Lung (tissue), 11 donors: ENCODE measurements at regions not wholly inside any gene's neighbourhood (a gene's known extent, or its start where the extent isn't known, plus 50 kb on each side); places are given as distances from the start of the nearest gene placed in this dataset.

ENCODE experiments used
- ATAC-seq: fragments of 200-7000 bp; cut with Tn5 transposase; one replicate; pipeline ENCODE4 v1.9.1; 2020; ENCODE audit warnings: moderate number of reproducible peaks; ENCODE audit not compliant: insufficient read depth, low FRiP score
- DNase-seq, 3 donors: peaks; one replicate each; pipeline ENCODE4 v3.0.0-alpha.2; 2013 to 2017
- H3K27ac ChIP-seq, 2 donors: one replicate each; pipeline ENCODE4 v1.5.1; 2013; ENCODE audit warnings: mild to moderate bottlenecking in 2 of 2, moderate library complexity in 2 of 2, control low read depth in 1 of 2, inconsistent platforms in 1 of 2, low read depth in 1 of 2, low read length in 1 of 2
- H3K27me3 ChIP-seq, 3 donors: one replicate each; pipeline ENCODE4 v1.5.1; 2013; ENCODE audit warnings: low read length in 2 of 3; ENCODE audit not compliant: control insufficient read depth in 3 of 3, insufficient read depth in 3 of 3
- H3K36me3 ChIP-seq, 4 donors: one replicate each; pipeline ENCODE4 v1.5.1; 2013; ENCODE audit warnings: low read length in 4 of 4, mild to moderate bottlenecking in 1 of 4, moderate library complexity in 1 of 4; ENCODE audit not compliant: control insufficient read depth in 4 of 4, insufficient read depth in 4 of 4
- H3K4me1 ChIP-seq, 5 donors: one replicate each; pipeline ENCODE4 v1.5.1; 2013; ENCODE audit warnings: low read length in 5 of 5, mild to moderate bottlenecking in 2 of 5, moderate library complexity in 1 of 5; ENCODE audit not compliant: control insufficient read depth in 5 of 5, insufficient read depth in 5 of 5
- H3K4me3 ChIP-seq: one replicate; pipeline ENCODE4 v1.5.1; 2013; ENCODE audit warnings: mild to moderate bottlenecking, control low read depth, moderate library complexity
- H3K9ac ChIP-seq, 2 donors: one replicate each; pipeline ENCODE4 v1.5.1; 2013; ENCODE audit warnings: low read length in 2 of 2, control low read depth in 1 of 2; ENCODE audit not compliant: insufficient read depth in 1 of 2
- H3K9me3 ChIP-seq, 4 donors: one replicate each; pipeline ENCODE4 v1.5.1; 2013; ENCODE audit warnings: low read length in 3 of 4, mild to moderate bottlenecking in 1 of 4, moderate library complexity in 1 of 4; ENCODE audit not compliant: control insufficient read depth in 4 of 4, insufficient read depth in 3 of 4
- CTCF ChIP-seq: IDR thresholded peaks from 2 replicates; pipeline ENCODE4 v1.5.1; 2012; ENCODE audit warnings: mild to moderate bottlenecking; ENCODE audit errors: control extremely low read depth, extremely low read depth
- WGBS, 2 donors: extraction: QIAGEN DNeasy Blood & Tissue Kit; methylation state at CpG; one replicate each; pipeline ENCODE4 v1.1.7; 2013; 5-methylcytosine and 5-hydroxymethylcytosine counted together
- donor health status: control.
- donor health status: control.
- donor health status: Bipolar disorder and iron deficiency.
- donor health status: healthy.
- donor health status: DM: yes; HTN: yes; CAD: no.

- no peak overlapping the region for H3K9ac ChIP-seq
- H3K36me3 ChIP-seq: no peaks in the 10 kb centered on the region
- WGBS, 2 donors: 69 to 80% methylated on average over 5 of the region's 5 CpGs
- no peak for TF ChIP-seq CTCF
- no peak overlapping the region for H3K4me3 ChIP-seq
- no peaks in the 10 kb centered on the region for H3K27me3 ChIP-seq
- ATAC-seq: no peak
- no peak for DNase-seq
- H3K27ac ChIP-seq: no peak overlapping the region
- peaks cover 0 to 5% (median 0%) of the 10 kb centered on the region in 4 donors for H3K9me3 ChIP-seq
- peaks cover 0 to 2% (median 0%) of the 10 kb centered on the region in 5 donors for H3K4me1 ChIP-seq
Measured at GRCh38 chr18:4641771-4642368, 186.8 kb upstream of the DLGAP1 start.

GRCh38 chr18:4640349-4641012 lies 185.4 kb upstream of the DLGAP1 start:
- Histone ChIP-seq H3K4me1 (peaks cover 0 to 2% (median 0%) of the 10 kb centered on the region in 5 donors), H3K4me3 (no peak overlapping the region), H3K9me3 (peaks cover 0 to 5% (median 0%) of the 10 kb centered on the region in 4 donors), H3K27ac (no peak overlapping the region), H3K36me3 (no peaks in the 10 kb centered on the region), H3K9ac (no peak overlapping the region), H3K27me3 (no peaks in the 10 kb centered on the region)
- WGBS, 2 donors: 74 to 90% methylated on average over 3 of the region's 3 CpGs
- ATAC-seq: no peak
- DNase-seq: no peak
- no peak for TF ChIP-seq CTCF

GRCh38 chr18:4639628-4640310 lies 184.7 kb upstream of the DLGAP1 start:
- peaks cover 0 to 5% (median 0%) of the 10 kb centered on the region in 4 donors for H3K9me3 ChIP-seq
- no peak for TF ChIP-seq CTCF
- peak; percentile 58 to 73 (median 66) for DNase-seq
- H3K27me3 ChIP-seq: no peaks in the 10 kb centered on the region
- ATAC-seq: no peak
- H3K27ac ChIP-seq: no peak overlapping the region
- H3K4me3 ChIP-seq: no peak overlapping the region
- peaks cover 0 to 2% (median 0%) of the 10 kb centered on the region in 5 donors for H3K4me1 ChIP-seq
- no peak overlapping the region for H3K9ac ChIP-seq
- H3K36me3 ChIP-seq: no peaks in the 10 kb centered on the region
- 59 to 74% methylated on average over 6 of the region's 6 CpGs for WGBS, 2 donors
